ELR (cell line): ENCODE measurements at regions not wholly inside any gene's neighbourhood (a gene's known extent, or its start where the extent isn't known, plus 50 kb on each side); places are given as distances from the start of the nearest gene placed in this dataset.

Experiments
- DNase-seq: peaks from one replicate; pipeline ENCODE4 v3.0.0-alpha.2; 2015; ENCODE audit warnings: low read depth

- DNase-seq: peak; percentile 0
Measured at GRCh38 chr2:123303731-123304130, 721.4 kb upstream of the CNTNAP5 start.
